Retinal pigment epithelial cell (primary cell): ENCODE measurements at regions not wholly inside any gene's neighbourhood (a gene's known extent, or its start where the extent isn't known, plus 50 kb on each side); places are given as distances from the start of the nearest gene placed in this dataset.

Experiments
- DNase-seq: peaks from one replicate; pipeline ENCODE4 v3.0.0-alpha.2; 2010; ENCODE audit warnings: low read depth
- H3K4me3 ChIP-seq: 2 replicates; pipeline ENCODE4 v1.5.1; 2011; ENCODE audit warnings: mild to moderate bottlenecking, low read length, control low read depth, moderate library complexity
- CTCF ChIP-seq: conservative IDR thresholded peaks from 2 replicates; pipeline ENCODE4 v1.5.1; 2011; ENCODE audit warnings: low read depth, low read length, control low read depth, inconsistent platforms

GRCh38 chr6:92166666-92167065 lies 1252.7 kb downstream of the EPHA7 start:
- no peak overlapping the region for H3K4me3 ChIP-seq
- no peak for TF ChIP-seq CTCF
- DNase-seq: no peak

GRCh38 chr6:92161953-92162352 lies 1257.4 kb downstream of the EPHA7 start:
- H3K4me3 ChIP-seq: no peak overlapping the region
- no peak for DNase-seq
- TF ChIP-seq CTCF: no peak

- H3K4me3 ChIP-seq: no peak overlapping the region
- no peak for TF ChIP-seq CTCF
- DNase-seq: no peak
These were observed 1259.1 kb downstream of the EPHA7 start for GRCh38 chr6:92160226-92160625.

GRCh38 chr6:92159046-92159445 lies 1260.3 kb downstream of the EPHA7 start:
- TF ChIP-seq CTCF: no peak
- no peak overlapping the region for H3K4me3 ChIP-seq
- no peak for DNase-seq

- TF ChIP-seq CTCF: no peak
- DNase-seq: no peak
- H3K4me3 ChIP-seq: no peak overlapping the region
These were observed 1268.8 kb downstream of the EPHA7 start for GRCh38 chr6:92150553-92150952.

GRCh38 chr6:92147246-92147645 lies 1272.1 kb downstream of the EPHA7 start:
- DNase-seq: no peak
- TF ChIP-seq CTCF: no peak
- no peak overlapping the region for H3K4me3 ChIP-seq

- no peak for DNase-seq
- TF ChIP-seq CTCF: no peak
- H3K4me3 ChIP-seq: no peak overlapping the region
These were observed 1279.8 kb downstream of the EPHA7 start for GRCh38 chr6:92139601-92140000.
